NB4 (cell line): ENCODE measurements at regions not wholly inside any gene's neighbourhood (a gene's known extent, or its start where the extent isn't known, plus 50 kb on each side); places are given as distances from the start of the nearest gene placed in this dataset.

Source experiments
- POLR2A ChIP-seq: IDR thresholded peaks from 2 replicates; pipeline ENCODE4 v1.6.1; 2011; ENCODE audit warnings: mild to moderate bottlenecking; ENCODE audit not compliant: insufficient read length; ENCODE audit errors: extremely low read depth
- TF ChIP-seq, protein P1 (sequence below): IDR thresholded peaks from one replicate; pipeline ENCODE4 v1.5.1; 2012; ENCODE audit warnings: low read depth, low read length

DNA sequence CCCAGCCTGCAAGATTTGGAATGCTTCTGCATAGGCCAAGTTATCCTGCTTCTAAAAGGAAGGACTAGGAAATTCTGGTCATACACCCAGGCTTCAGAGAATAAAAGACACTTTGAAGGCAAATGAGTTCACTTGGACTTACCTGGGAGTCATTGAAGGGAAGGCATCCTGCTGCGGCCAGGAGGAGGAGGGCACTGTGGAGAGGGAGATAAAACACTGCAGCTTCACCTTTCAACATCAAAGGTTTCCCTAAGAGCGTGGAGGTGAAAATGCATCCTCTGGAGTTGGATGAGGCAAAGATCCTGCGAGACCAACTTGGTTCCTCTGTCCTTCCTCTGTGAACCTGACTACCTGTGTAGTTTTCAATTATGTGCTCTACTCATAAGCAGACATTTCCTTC is 79.5 kb upstream of the RIOK3 start:
- TF ChIP-seq, protein P1, sequence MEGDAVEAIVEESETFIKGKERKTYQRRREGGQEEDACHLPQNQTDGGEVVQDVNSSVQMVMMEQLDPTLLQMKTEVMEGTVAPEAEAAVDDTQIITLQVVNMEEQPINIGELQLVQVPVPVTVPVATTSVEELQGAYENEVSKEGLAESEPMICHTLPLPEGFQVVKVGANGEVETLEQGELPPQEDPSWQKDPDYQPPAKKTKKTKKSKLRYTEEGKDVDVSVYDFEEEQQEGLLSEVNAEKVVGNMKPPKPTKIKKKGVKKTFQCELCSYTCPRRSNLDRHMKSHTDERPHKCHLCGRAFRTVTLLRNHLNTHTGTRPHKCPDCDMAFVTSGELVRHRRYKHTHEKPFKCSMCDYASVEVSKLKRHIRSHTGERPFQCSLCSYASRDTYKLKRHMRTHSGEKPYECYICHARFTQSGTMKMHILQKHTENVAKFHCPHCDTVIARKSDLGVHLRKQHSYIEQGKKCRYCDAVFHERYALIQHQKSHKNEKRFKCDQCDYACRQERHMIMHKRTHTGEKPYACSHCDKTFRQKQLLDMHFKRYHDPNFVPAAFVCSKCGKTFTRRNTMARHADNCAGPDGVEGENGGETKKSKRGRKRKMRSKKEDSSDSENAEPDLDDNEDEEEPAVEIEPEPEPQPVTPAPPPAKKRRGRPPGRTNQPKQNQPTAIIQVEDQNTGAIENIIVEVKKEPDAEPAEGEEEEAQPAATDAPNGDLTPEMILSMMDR = no peak
- TF ChIP-seq POLR2A = no peak
